CD4-positive, CD25-positive, alpha-beta regulatory T cell (primary cell): ENCODE measurements at regions not wholly inside any gene's neighbourhood (a gene's known extent, or its start where the extent isn't known, plus 50 kb on each side); places are given as distances from the start of the nearest gene placed in this dataset.

Experiments used
- ATAC-seq, 2 donors: fragments of 150-1000 bp; cut with Tn5 transposase; one replicate each; pipeline ENCODE4 v1.10.0; 2021; ENCODE audit warnings: low read depth in 2 of 2, moderate number of reproducible peaks in 2 of 2, moderate library complexity in 1 of 2
- DNase-seq, 3 donors: peaks; one replicate each; pipeline versions ENCODE4 v3.0.0 to v3.0.0-alpha.2; 2012 to 2022; ENCODE audit warnings: mixed read lengths in 1 of 3
- H3K27ac ChIP-seq: one replicate; pipeline ENCODE4 v1.7.0; 2013; ENCODE audit warnings: mild to moderate bottlenecking, low read length; ENCODE audit not compliant: insufficient read depth, poor library complexity, severe bottlenecking
- H3K27me3 ChIP-seq: one replicate; pipeline ENCODE4 v1.7.0; 2013; ENCODE audit warnings: low read length; ENCODE audit not compliant: control insufficient read depth, insufficient read depth
- H3K36me3 ChIP-seq: one replicate; pipeline ENCODE4 v1.7.0; 2013; ENCODE audit warnings: mild to moderate bottlenecking, low read length, moderate library complexity; ENCODE audit not compliant: control insufficient read depth, insufficient read depth
- H3K4me1 ChIP-seq: 2 replicates; pipeline ENCODE4 v1.7.0; 2013; ENCODE audit warnings: mild to moderate bottlenecking, low read length; ENCODE audit not compliant: insufficient read depth, control insufficient read depth, poor library complexity, severe bottlenecking
- H3K4me3 ChIP-seq: one replicate; pipeline ENCODE4 v1.7.0; 2013; ENCODE audit warnings: low read depth, mild to moderate bottlenecking, low read length, moderate library complexity
- H3K9me3 ChIP-seq, 2 experiments: 1 replicate in 1 of 2; 2 replicates in 1 of 2; pipeline ENCODE4 v1.7.0; 2013; ENCODE audit warnings: low read length in 2 of 2, mild to moderate bottlenecking in 1 of 2, moderate library complexity in 1 of 2; ENCODE audit not compliant: control insufficient read depth in 2 of 2
- H3K27ac Mint-ChIP-seq, 3 donors: one replicate each; pipeline ENCODE4 v1.8.0; 2020 to 2022; ENCODE audit warnings: mild to moderate bottlenecking in 3 of 3, mixed read lengths in 3 of 3, moderate library complexity in 2 of 3
- H3K27me3 Mint-ChIP-seq: one replicate; pipeline ENCODE4 v1.8.0; 2022; ENCODE audit warnings: mild to moderate bottlenecking, mixed read lengths
- H3K36me3 Mint-ChIP-seq: one replicate; pipeline ENCODE4 v1.8.0; 2020; ENCODE audit warnings: mixed read lengths
- H3K4me1 Mint-ChIP-seq, 4 donors: one replicate each; pipeline ENCODE4 v1.8.0; 2020 to 2022; ENCODE audit warnings: mixed read lengths in 4 of 4, mild to moderate bottlenecking in 1 of 4
- H3K4me3 Mint-ChIP-seq, 4 donors: one replicate each; pipeline ENCODE4 v1.8.0; 2020 to 2022; ENCODE audit warnings: mild to moderate bottlenecking in 4 of 4, mixed read lengths in 4 of 4, moderate library complexity in 3 of 4
- H3K9me3 Mint-ChIP-seq, 7 donors: one replicate each; pipeline ENCODE4 v1.8.0; 2020 to 2022; ENCODE audit warnings: mixed read lengths in 7 of 7, mild to moderate bottlenecking in 3 of 7, moderate library complexity in 2 of 7

GRCh38 chr1:235013512-235013911, 115.1 kb downstream of the TOMM20 start:
- peaks cover 30% of the 10 kb centered on the region for H3K4me1 ChIP-seq
- Mint-ChIP-seq H3K9me3 (peaks cover 0 to 9% (median 3%) of the 10 kb centered on the region in 7 donors), H3K4me3 (peak overlapping the region in 1 of 4 donors; percentile 83), H3K27me3 (peaks cover 5% of the 10 kb centered on the region), H3K27ac (peak overlapping the region; percentile 95 to 98 (median 96)), H3K4me1 (peaks cover 7 to 66% (median 37%) of the 10 kb centered on the region in 4 donors), H3K36me3 (no peaks in the 10 kb centered on the region)
- no peaks in the 10 kb centered on the region for H3K9me3 ChIP-seq
- no peaks in the 10 kb centered on the region for H3K36me3 ChIP-seq
- DNase-seq (no peak), ATAC-seq (no peak)
- H3K4me3 ChIP-seq, result no peak overlapping the region
- H3K27me3 ChIP-seq, result no peaks in the 10 kb centered on the region
- peak overlapping the region; percentile 94 for H3K27ac ChIP-seq

- no peaks in the 10 kb centered on the region for H3K27me3 ChIP-seq
- H3K27me3 Mint-ChIP-seq, result peaks cover 5% of the 10 kb centered on the region
- H3K27ac ChIP-seq, result peak overlapping the region; percentile 94
- H3K36me3 Mint-ChIP-seq, result no peaks in the 10 kb centered on the region
- peak overlapping the region; percentile 79 for H3K4me3 ChIP-seq
- peak overlapping the region; percentile 95 to 98 (median 96) for H3K27ac Mint-ChIP-seq
- DNase-seq, result peak in 1 of 3 donors; percentile 18
- peaks cover 30% of the 10 kb centered on the region for H3K4me1 ChIP-seq
- H3K4me1 Mint-ChIP-seq, result peaks cover 12 to 60% (median 39%) of the 10 kb centered on the region in 4 donors
- no peaks in the 10 kb centered on the region for H3K36me3 ChIP-seq
- peak overlapping the region; percentile 73 to 92 (median 83) for H3K4me3 Mint-ChIP-seq
- no peak for ATAC-seq
- peaks cover 0 to 7% (median under 1%) of the 10 kb centered on the region in 7 donors for H3K9me3 Mint-ChIP-seq
- H3K9me3 ChIP-seq, result no peaks in the 10 kb centered on the region
Observed at GRCh38 chr1:235012436-235013210, 116.0 kb downstream of the TOMM20 start.

DNA sequence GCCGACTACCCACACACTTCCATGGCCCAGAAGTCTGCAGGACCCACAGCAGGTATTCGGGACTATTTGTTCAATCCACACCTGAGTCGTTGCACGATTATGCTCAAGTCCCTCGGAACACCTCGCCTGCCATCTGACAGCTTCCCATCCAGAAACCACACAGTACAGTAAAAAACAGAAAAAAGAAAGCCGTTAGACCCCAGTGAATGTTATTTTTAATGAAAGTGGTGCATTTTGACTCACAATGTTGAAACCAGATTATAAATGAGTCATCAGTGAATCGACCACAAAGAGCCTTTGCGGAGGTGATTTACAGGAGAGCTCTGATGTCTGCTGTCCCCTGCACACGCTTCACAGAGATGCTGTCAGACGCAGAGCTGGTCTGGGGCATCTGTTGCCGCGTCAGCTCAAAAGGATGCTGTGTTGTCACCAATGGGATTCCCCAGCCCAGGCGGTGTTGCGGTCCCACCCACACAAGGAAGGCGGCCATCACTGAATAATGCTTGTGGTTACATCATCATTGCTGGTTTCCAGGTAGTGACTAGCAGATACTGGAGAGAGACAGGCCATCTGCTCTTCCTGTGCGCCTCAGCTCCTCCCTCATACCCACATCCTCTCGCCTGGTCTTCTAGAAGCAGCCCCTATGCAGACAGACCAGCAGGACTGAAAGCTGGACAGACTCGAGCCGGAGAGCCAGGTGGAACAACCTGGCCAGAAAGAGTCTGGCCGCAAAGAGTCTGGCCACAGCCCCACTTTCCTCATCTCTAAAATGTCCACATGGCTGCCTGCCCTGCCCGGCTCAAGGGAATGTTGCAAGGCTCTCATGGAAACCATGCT, 116.8 kb downstream of the TOMM20 start:
- peaks cover 0 to 6% (median 0%) of the 10 kb centered on the region in 7 donors for H3K9me3 Mint-ChIP-seq
- H3K36me3 Mint-ChIP-seq, result no peaks in the 10 kb centered on the region
- DNase-seq (peak; percentile 87 to 99 (median 93)), ATAC-seq (peak; percentile 93 to 95)
- peak overlapping the region; percentile 95 to 98 (median 96) for H3K27ac Mint-ChIP-seq
- H3K27ac ChIP-seq, result peak overlapping the region; percentile 94
- H3K27me3 ChIP-seq, result no peaks in the 10 kb centered on the region
- no peaks in the 10 kb centered on the region for H3K36me3 ChIP-seq
- H3K9me3 ChIP-seq, result no peaks in the 10 kb centered on the region
- H3K4me3 Mint-ChIP-seq, result peak overlapping the region; percentile 73 to 92 (median 83)
- H3K4me1 Mint-ChIP-seq, result peaks cover 12 to 60% (median 39%) of the 10 kb centered on the region in 4 donors
- peak overlapping the region; percentile 79 for H3K4me3 ChIP-seq
- peaks cover 5% of the 10 kb centered on the region for H3K27me3 Mint-ChIP-seq
- peaks cover 30% of the 10 kb centered on the region for H3K4me1 ChIP-seq

- H3K27ac Mint-ChIP-seq, result peak overlapping the region; percentile 95 to 98 (median 96)
- peaks cover 16 to 66% (median 41%) of the 10 kb centered on the region in 4 donors for H3K4me1 Mint-ChIP-seq
- peak overlapping the region; percentile 73 to 92 (median 83) for H3K4me3 Mint-ChIP-seq
- H3K27me3 Mint-ChIP-seq, result peaks cover 5% of the 10 kb centered on the region
- ATAC-seq, result no peak
- Histone ChIP-seq H3K36me3 (no peaks in the 10 kb centered on the region), H3K9me3 (no peaks in the 10 kb centered on the region), H3K27me3 (no peaks in the 10 kb centered on the region), H3K4me3 (peak overlapping the region; percentile 79), H3K27ac (peak overlapping the region; percentile 94), H3K4me1 (peaks cover 36% of the 10 kb centered on the region)
- H3K36me3 Mint-ChIP-seq, result no peaks in the 10 kb centered on the region
- H3K9me3 Mint-ChIP-seq, result peaks cover 0 to 6% (median 0%) of the 10 kb centered on the region in 7 donors
- DNase-seq, result peak in 2 of 3 donors; percentile 37 to 49
Observed at GRCh38 chr1:235011064-235011598, 117.5 kb downstream of the TOMM20 start.

- no peaks in the 10 kb centered on the region for H3K27me3 ChIP-seq
- H3K4me1 ChIP-seq, result peaks cover 34% of the 10 kb centered on the region
- no peaks in the 10 kb centered on the region for H3K9me3 ChIP-seq
- no peaks in the 10 kb centered on the region for H3K36me3 ChIP-seq
- no peak overlapping the region for H3K4me3 ChIP-seq
- peak overlapping the region; percentile 17 to 83 (median 50) for H3K4me3 Mint-ChIP-seq
- peaks cover 0 to 4% (median 0%) of the 10 kb centered on the region in 7 donors for H3K9me3 Mint-ChIP-seq
- H3K27me3 Mint-ChIP-seq, result peaks cover 5% of the 10 kb centered on the region
- H3K27ac Mint-ChIP-seq, result peak overlapping the region; percentile 77 to 92 (median 78)
- DNase-seq (no peak), ATAC-seq (no peak)
- H3K4me1 Mint-ChIP-seq, result peaks cover 18 to 54% (median 32%) of the 10 kb centered on the region in 4 donors
- no peak overlapping the region for H3K27ac ChIP-seq
- no peaks in the 10 kb centered on the region for H3K36me3 Mint-ChIP-seq
Observed at GRCh38 chr1:235009561-235010306, 118.9 kb downstream of the TOMM20 start.

DNA sequence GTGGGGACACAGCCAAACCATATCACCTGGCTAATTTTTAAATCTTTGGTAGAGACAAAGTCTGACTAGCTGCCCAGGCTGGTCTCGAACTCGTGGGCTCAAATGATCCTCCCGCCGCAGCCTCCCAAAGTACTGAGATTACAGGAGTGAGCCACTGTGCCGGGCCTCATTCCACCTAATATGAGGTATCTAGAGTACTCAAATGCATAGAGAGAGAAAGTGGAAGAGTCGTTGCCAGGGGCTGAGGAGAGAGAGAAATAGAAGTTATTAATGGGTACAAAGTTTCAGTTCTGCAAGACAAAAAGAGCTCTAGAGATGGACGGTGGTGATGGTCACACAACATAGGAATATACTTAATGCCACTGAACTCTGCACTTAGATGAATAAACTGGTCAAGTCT, 119.6 kb downstream of the TOMM20 start:
- no peaks in the 10 kb centered on the region for H3K36me3 ChIP-seq
- Mint-ChIP-seq H3K27me3 (peaks cover 5% of the 10 kb centered on the region), H3K36me3 (no peaks in the 10 kb centered on the region), H3K27ac (peak overlapping the region in 2 of 3 donors; percentile 38 to 77), H3K9me3 (peaks cover 0 to 4% (median 0%) of the 10 kb centered on the region in 7 donors), H3K4me1 (peaks cover 18 to 52% (median 26%) of the 10 kb centered on the region in 4 donors), H3K4me3 (peak overlapping the region in 2 of 4 donors; percentile 36 to 66)
- no peaks in the 10 kb centered on the region for H3K27me3 ChIP-seq
- H3K4me1 ChIP-seq, result peaks cover 34% of the 10 kb centered on the region
- no peak for DNase-seq
- H3K4me3 ChIP-seq, result no peak overlapping the region
- no peak for ATAC-seq
- H3K27ac ChIP-seq, result no peak overlapping the region
- no peaks in the 10 kb centered on the region for H3K9me3 ChIP-seq

DNA sequence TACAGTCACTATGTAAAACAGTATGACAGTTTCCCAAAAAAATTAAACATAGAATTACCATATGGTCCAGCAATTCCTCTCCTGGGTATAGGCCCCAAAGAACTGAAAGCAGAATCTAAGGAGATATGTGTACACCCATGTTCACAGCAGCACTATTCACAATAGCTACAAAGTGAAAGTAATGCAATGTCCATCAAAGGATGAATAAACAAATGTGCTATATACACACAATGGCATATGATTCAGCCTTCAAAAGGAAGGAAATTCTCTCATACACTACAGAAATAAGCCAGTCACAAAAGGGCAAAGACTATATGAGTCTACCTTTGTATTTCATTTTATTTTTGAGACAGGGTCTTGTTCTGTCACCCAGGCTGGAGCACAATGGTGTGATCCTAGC, 120.4 kb downstream of the TOMM20 start:
- H3K9me3 ChIP-seq, result no peaks in the 10 kb centered on the region
- H3K27me3 ChIP-seq, result no peaks in the 10 kb centered on the region
- no peaks in the 10 kb centered on the region for H3K36me3 ChIP-seq
- Mint-ChIP-seq H3K4me3 (peak overlapping the region in 1 of 4 donors; percentile 15), H3K9me3 (peaks cover 0 to 4% (median 1%) of the 10 kb centered on the region in 7 donors), H3K27ac (peak overlapping the region in 1 of 3 donors; percentile 50), H3K27me3 (peaks cover 10% of the 10 kb centered on the region), H3K36me3 (no peaks in the 10 kb centered on the region), H3K4me1 (peaks cover 19 to 46% (median 26%) of the 10 kb centered on the region in 4 donors)
- peaks cover 33% of the 10 kb centered on the region for H3K4me1 ChIP-seq
- ATAC-seq (no peak), DNase-seq (peak in 1 of 3 donors; percentile 27)
- H3K4me3 ChIP-seq, result no peak overlapping the region
- H3K27ac ChIP-seq, result no peak overlapping the region
